GM21367 (cell line): ENCODE measurements at regions not wholly inside any gene's neighbourhood (a gene's known extent, or its start where the extent isn't known, plus 50 kb on each side); places are given as distances from the start of the nearest gene placed in this dataset.
"Not testable (repeated sequence)": the region's sequence is repeated elsewhere in the genome, so short reads cannot be mapped to it uniquely, and the experiment has no call there.

Experiments used
- ATAC-seq: cut with Tn5 transposase; IDR thresholded peaks from one replicate; pipeline ENCODE4 v1.9.1; 2021; ENCODE audit not compliant: unreplicated experiment

GRCh38 chr6:119834418-119834817 lies 484.9 kb upstream of the MAN1A1 start:
- no peak for ATAC-seq

GRCh38 chr6:119832411-119832810 lies 482.9 kb upstream of the MAN1A1 start:
- ATAC-seq: no peak

- no peak for ATAC-seq
Measured at GRCh38 chr6:119830494-119831295, 481.1 kb upstream of the MAN1A1 start.

- ATAC-seq: no peak
Measured at GRCh38 chr6:119830069-119830468, 480.5 kb upstream of the MAN1A1 start.

DNA sequence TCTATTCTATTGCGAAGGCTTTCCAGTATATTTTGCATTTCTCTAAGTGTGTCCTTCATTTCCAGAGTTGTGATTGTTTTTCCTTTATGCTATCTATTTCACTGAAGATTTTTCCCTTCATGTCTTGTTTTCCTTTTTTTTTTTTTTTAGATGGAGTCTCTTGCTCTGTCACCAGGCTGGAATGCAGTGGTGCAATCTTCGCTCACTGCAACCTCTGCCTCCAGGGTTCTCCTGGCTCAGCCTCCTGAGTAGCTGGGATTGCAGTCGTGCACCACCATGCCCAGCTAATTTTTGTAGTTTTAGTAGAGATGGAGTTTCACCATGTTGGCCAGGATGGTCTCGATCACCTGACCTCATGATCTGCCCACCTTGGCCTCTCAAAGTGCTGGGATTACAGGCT lies 479.9 kb upstream of the MAN1A1 start:
- ATAC-seq: not testable (repeated sequence)

DNA sequence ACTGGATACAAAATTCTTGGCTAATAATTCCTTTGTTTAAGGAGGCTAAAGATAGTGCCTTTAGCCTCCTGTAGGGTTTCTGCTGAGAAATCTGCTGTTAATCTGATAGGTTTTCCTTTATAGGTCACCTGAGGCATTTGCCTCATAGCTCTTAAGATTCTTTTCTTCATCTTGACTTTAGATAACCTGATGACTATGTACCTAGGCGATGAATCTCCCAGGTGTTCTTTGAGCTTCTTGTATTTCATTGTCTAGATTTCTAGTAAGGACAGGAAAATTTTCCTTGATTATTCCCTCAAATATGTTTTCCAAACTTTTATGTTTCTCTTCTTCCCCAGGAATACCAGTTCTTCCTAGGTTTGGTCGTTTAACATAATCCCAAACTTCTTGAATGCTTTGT lies 479.4 kb upstream of the MAN1A1 start:
- ATAC-seq: no peak

DNA sequence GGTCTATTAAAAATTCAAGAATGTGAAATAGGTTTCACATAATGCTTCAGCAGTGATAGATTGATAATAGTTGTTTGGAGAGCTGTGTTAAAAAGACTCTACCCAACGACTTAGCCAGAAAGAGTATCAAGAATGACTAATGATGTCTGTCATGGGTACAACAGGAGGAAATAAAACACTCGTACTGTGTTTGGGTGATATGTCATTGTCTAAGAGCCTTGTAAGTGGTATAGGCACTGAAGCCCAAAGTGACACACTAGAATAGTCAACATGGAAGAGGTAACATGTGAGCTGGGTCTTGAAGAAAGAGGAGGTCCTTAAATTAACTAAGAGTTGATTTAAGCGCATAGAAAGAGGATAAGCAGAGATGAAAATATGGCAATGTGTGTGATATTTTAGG lies 471.8 kb upstream of the MAN1A1 start:
- ATAC-seq: no peak

DNA sequence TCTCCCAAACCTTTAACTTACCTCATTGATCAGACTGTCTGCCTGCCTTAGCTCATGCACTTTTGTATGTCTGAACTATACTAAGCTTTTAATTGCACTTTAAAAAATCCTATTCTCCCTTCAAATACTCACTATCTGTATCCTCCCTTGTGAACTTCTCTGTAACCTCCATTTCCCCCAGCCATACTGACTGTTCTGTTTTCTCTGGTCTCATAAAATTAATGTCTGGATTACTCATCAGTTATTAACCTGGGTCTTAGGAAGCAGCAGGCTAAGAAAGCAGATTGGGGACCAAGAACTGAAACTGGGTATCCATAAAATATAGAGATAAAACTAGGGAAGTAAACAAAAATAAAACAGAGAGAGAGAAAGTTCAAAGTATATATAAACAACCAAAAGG lies 469.3 kb upstream of the MAN1A1 start:
- ATAC-seq: no peak

- no peak for ATAC-seq
Measured at GRCh38 chr6:119814609-119815400, 465.2 kb upstream of the MAN1A1 start.

DNA sequence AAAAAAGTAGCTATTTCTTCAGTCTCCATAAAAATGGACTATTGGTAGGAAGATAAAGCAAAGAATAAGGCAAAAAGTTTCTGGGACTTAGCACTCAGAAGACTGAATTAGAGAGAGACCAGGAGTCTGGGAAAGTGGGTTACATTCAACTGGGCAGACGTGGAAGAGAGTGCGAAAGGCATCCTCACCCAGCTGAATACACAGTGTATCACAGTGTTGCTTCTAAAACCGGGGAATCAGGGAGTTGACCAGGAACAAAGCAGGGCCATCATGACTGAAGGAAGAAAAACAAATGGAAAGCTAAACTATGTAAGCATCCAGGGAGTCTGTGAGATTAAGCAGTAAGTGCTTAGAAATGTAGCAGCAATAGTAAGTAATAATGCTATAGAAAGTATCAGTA lies 452.9 kb upstream of the MAN1A1 start:
- ATAC-seq: no peak

GRCh38 chr6:119801056-119801455 lies 451.5 kb upstream of the MAN1A1 start:
- ATAC-seq: no peak

- ATAC-seq: no peak
Measured at GRCh38 chr6:119800526-119800925, 451.0 kb upstream of the MAN1A1 start.

DNA sequence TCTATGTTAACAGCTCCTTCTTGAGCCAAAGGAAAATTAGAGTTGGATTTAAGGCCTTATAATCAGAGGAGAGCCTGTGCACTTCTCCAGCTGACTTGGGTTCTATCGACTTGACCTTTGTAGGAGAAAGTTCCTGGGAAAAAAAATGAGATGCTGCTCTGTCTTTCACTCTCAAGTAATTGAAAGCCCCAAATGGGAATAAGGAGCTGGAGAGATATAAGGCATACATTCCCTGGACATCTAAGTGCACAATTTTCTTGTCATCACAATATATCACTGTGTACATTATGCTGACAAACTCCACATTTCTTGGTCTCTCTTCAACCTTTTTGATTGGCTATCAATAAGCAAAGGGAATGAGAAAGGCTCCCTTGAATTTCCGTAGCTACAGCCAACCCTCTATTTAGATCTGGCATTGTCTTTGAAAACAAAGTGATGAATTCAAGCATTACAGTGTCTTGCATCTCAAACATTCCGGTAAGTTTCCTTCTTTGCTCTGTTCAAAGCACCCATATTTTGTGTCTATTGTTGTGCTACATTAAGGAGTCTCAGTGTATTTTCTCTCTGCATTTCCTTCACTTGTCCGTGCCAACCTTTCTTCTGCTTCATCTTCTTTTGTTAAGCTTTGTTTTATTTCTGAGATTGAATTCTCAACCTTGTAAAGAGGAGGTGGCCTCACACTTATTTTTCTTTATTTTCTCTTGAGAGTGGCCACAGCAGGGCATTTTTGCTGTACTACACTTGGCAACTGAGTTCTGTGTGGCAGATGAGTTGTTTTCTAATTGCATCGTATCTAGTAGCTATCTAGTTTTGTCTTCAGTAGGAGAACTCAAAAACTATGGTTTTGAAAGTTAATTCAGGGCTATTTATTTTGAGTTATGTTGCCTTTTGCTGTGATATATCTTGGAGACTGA lies 450.3 kb upstream of the MAN1A1 start:
- ATAC-seq: no peak

GRCh38 chr6:119791736-119792135 lies 442.2 kb upstream of the MAN1A1 start:
- ATAC-seq: no peak

- ATAC-seq: no peak
Measured at GRCh38 chr6:119781365-119781764, 431.8 kb upstream of the MAN1A1 start.

GRCh38 chr6:119768201-119768600 lies 418.6 kb upstream of the MAN1A1 start:
- ATAC-seq: no peak

- no peak for ATAC-seq
Measured at GRCh38 chr6:119764927-119765681, 415.5 kb upstream of the MAN1A1 start.

GRCh38 chr6:119760046-119760445 lies 410.5 kb upstream of the MAN1A1 start:
- no peak for ATAC-seq

DNA sequence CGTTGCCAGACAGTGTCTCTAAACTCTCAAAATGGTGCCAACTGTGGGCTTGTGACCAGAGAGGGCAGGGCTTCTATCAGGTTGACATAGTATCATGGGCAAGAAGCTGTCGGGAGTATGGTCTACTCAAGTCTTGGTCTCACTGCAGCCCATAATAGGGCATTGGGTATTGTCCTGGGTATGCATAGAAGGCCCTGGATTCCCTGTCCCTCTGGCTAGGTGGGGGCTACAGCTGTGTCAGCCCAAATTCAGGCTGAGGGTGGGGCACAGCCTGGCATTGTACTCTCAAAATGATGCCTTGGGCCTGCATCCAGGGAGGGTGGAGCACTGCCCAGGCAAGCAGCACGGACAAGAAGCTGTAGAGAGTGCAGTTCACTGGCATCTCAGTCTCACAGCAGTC lies 408.8 kb upstream of the MAN1A1 start:
- ATAC-seq: no peak

DNA sequence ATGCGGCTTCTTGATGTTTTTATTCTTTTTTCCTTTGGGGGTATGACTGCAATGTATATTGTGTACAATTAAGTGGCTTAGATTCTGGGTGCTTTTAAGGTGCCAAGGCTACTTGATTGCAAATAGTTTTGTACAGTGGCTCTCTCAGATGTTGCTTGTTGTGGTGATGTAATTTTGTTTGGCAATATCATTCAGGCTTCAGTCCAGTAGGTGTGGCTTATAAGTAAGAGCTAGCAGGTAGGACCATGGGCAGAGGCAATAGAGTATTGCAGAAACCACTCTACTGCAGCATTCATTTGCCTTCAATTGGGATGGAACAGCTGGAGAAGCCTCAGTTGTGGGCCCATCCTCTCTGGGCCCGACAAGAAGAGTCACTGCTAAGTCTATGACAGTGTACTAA lies 407.9 kb upstream of the MAN1A1 start:
- ATAC-seq: no peak

DNA sequence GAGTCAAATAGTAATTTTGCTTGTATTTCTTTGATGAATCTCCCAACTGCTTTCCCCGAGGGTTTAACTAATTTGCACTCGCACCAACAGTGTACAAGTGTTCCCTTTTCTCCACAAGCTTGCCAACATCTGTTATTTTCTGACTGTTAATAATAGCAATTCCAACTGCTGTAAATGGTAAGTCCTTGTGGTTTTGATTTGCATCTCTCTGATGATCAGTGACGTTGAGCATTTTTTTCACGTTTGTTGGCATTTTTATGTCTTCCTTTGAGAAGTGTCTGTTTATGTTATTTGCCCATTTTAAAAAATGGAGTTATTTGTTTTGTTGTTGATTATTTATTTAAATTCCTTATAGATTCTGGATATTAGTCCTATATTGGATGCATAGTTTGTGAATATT lies 399.8 kb upstream of the MAN1A1 start:
- no peak for ATAC-seq
